DMS53 (cell line): ENCODE measurements at regions not wholly inside any gene's neighbourhood (a gene's known extent, or its start where the extent isn't known, plus 50 kb on each side); places are given as distances from the start of the nearest gene placed in this dataset.
A peak's percentile ranks its signal among the peaks of the same experiment; 100 is the strongest.
"Not testable (repeated sequence)": the region's sequence is repeated elsewhere in the genome, so short reads cannot be mapped to it uniquely, and the experiment has no call there.

Experiments
- DNase-seq: peaks from one replicate; lab custom pipeline; 2025; lab: John Stamatoyannopoulos, UW

GRCh38 chr6:62889240-62889639 is 322.0 kb upstream of the FKBP1C start:
- DNase-seq = no peak

GRCh38 chr6:62891065-62891647 is 320.1 kb upstream of the FKBP1C start:
- DNase-seq = peak; percentile 73

GRCh38 chr6:62894114-62894513 is 317.2 kb upstream of the FKBP1C start:
- peak; percentile 7 for DNase-seq

- no peak for DNase-seq
Observed at GRCh38 chr6:62903266-62903665, 308.0 kb upstream of the FKBP1C start.

GRCh38 chr6:62904687-62905086 is 306.6 kb upstream of the FKBP1C start:
- no peak for DNase-seq

- no peak for DNase-seq
Observed at GRCh38 chr6:62914530-62914929, 296.7 kb upstream of the FKBP1C start.

- DNase-seq = no peak
Observed at GRCh38 chr6:62923728-62924127, 287.5 kb upstream of the FKBP1C start.

GRCh38 chr6:62940848-62941247 is 270.4 kb upstream of the FKBP1C start:
- no peak for DNase-seq

- DNase-seq = no peak
Observed at GRCh38 chr6:62942000-62942399, 269.3 kb upstream of the FKBP1C start.

GRCh38 chr6:62968834-62969233 is 242.4 kb upstream of the FKBP1C start:
- DNase-seq = no peak

- no peak for DNase-seq
Observed at GRCh38 chr6:62971976-62972658, 239.2 kb upstream of the FKBP1C start.

- no peak for DNase-seq
Observed at GRCh38 chr6:62974452-62974851, 236.8 kb upstream of the FKBP1C start.

GRCh38 chr6:62976566-62976965 is 234.7 kb upstream of the FKBP1C start:
- peak; percentile 10 for DNase-seq

GRCh38 chr6:62978920-62979319 is 232.3 kb upstream of the FKBP1C start:
- no peak for DNase-seq

- no peak for DNase-seq
Observed at GRCh38 chr6:62980093-62980492, 231.2 kb upstream of the FKBP1C start.

- no peak for DNase-seq
Observed at GRCh38 chr6:62980724-62981123, 230.5 kb upstream of the FKBP1C start.

- no peak for DNase-seq
Observed at GRCh38 chr6:62982951-62983350, 228.3 kb upstream of the FKBP1C start.

GRCh38 chr6:62991696-62992095 is 219.6 kb upstream of the FKBP1C start:
- DNase-seq = not testable (repeated sequence)

GRCh38 chr6:62993951-62994350 is 217.3 kb upstream of the FKBP1C start:
- no peak for DNase-seq

- DNase-seq = no peak
Observed at GRCh38 chr6:62998022-62998421, 213.2 kb upstream of the FKBP1C start.

- DNase-seq = not testable (repeated sequence)
Observed at GRCh38 chr6:62999242-62999641, 212.0 kb upstream of the FKBP1C start.

GRCh38 chr6:62999796-63000195 is 211.5 kb upstream of the FKBP1C start:
- no peak for DNase-seq

GRCh38 chr6:63006018-63006417 is 205.3 kb upstream of the FKBP1C start:
- not testable (repeated sequence) for DNase-seq

GRCh38 chr6:63010962-63011361 is 200.3 kb upstream of the FKBP1C start:
- DNase-seq = not testable (repeated sequence)
